SH-SY5Y (cell line): ENCODE measurements at regions not wholly inside any gene's neighbourhood (a gene's known extent, or its start where the extent isn't known, plus 50 kb on each side); places are given as distances from the start of the nearest gene placed in this dataset.

Experiments
- GATA2 ChIP-seq: IDR thresholded peaks from 2 replicates; pipeline ENCODE4 v1.6.1; 2011; ENCODE audit warnings: mild to moderate bottlenecking, low read depth, low read length
- GATA3 ChIP-seq: IDR thresholded peaks from 2 replicates; pipeline ENCODE4 v1.6.1; 2011; ENCODE audit warnings: low read depth, mild to moderate bottlenecking, low read length, moderate library complexity

DNA sequence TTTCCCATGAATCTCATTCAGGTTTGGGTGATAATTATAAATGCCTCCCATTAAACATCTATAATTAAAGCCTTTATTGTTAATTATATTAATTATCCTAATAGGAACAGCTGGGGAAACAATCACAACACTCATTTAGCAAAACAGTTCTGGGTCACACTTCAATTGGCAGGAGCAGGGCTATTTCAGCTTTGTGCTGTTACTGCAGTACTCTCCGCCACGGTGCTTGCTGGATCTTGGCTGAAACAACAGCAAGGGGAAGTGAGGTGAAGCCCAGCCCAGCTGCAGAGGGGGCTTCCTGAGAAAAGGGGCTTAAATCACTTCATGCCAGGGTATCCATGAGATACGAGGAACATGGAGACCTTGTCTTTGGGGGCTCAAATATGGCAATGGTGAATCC lies 79.5 kb upstream of the SOX11 start:
- TF ChIP-seq GATA2 (no peak), GATA3 (no peak)
